ENCODE measurements at regions not wholly inside any gene's neighbourhood (a gene's known extent, or its start where the extent isn't known, plus 50 kb on each side); places are given as distances from the start of the nearest gene placed in this dataset.

DNA sequence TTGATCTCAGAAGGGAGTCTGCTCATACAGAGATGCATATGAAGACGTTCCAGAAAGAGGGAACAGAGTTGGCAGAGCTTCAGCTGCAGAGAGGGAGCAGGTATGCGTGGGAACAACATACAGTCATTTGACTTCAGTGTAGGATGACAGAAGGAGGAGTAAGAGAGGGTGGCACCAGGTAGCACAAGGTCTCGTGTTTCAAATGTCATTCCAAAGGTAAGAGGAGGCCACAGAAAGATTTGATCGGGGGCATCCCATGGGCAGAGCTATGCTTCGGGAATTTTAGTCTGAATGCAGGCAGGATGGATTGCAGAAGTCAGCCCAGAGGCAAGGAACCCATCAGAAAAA is 367.1 kb downstream of the CDK5RAP2 start:
- no peak for DNase-seq (ENCODE audit: low read depth, low spot score)

DNA sequence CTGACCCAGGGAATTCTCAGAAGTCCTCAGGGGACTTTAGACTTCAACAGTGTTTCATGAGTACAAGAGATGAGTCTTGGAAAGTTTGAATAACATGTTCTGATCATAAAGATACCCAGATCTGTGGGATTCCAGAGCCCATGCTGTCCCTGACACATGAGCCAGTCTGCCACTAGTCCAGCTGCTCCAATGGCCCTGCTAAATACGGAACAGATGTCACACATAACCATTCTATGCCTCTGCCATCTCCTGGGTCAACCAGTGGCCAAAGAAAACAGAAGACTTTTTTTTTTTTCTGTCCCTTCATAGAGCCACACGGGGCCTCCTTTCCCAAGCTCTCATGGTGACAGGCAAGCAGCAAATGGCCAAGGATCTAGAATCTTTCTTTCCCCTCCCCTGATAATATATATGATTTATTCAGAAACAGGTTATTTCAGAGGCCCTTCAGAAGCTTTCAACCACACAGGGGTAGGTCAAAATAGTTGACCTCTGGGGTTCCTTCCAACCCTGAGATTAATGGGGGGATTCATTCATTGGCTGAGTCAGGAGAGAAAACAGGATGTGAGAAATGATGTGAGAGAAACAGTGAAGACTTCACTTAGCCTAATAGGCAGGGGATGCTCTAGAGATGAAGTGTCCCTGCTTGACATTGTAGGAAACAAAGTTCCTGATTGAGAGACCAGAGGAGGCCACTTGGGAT is 367.7 kb downstream of the CDK5RAP2 start:
- no peak for DNase-seq (ENCODE audit: low read depth, low spot score)

GRCh38 chr9:120210274-120210673 is 369.7 kb downstream of the CDK5RAP2 start:
- no peak for DNase-seq (ENCODE audit: low read depth, low spot score)

- DNase-seq (ENCODE audit: low read depth, low spot score), result no peak
Observed at GRCh38 chr9:120202856-120203654, 376.9 kb downstream of the CDK5RAP2 start.

- no peak for DNase-seq (ENCODE audit: low read depth, low spot score)
Observed at GRCh38 chr9:120198027-120198426, 381.9 kb downstream of the CDK5RAP2 start.

DNA sequence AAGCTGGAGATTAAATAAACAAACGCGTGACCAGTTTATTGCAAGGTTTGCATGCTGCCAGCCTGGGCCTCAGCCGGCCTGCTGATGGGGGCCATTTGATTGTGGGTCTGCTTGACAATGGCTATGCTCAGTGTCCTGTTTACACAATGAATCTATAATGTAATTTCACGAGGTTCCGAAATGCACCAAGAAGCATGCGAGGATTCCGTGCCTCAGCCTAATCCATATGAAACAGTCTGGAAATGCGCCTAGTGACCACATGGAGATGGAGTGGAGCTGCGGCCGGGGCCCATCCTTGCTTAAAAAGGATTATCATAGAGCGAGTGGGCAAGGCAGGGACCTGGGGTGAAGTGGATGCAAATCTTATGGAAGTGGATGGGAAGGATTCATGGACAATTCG is 382.4 kb downstream of the CDK5RAP2 start:
- no peak for DNase-seq (ENCODE audit: low read depth, low spot score)

- DNase-seq (ENCODE audit: low read depth, low spot score), result no peak
Observed at GRCh38 chr9:120191141-120191540, 388.8 kb downstream of the CDK5RAP2 start.

DNA sequence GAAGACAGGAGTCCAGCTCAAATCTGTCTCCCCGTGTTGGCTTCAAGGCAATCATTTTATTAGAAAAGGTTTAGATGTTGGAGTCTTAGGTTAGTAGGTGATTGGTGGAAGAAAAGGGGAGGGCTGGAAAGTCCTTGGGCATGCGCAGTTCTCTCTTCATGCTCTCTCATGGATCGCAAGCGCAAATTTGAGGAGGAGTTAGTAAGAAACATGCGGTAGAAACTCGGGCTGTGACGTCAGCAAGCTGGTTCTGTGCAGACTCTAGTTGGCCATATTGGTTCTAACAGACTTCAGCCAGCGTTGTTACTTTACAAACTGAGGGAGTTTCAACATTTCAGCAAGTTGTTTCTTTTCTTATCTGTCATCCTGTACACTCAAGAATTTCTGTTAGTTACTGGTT is 392.2 kb downstream of the CDK5RAP2 start:
- no peak for DNase-seq (ENCODE audit: low read depth, low spot score)

- DNase-seq (ENCODE audit: low read depth, low spot score), result peak; percentile 10
Observed at GRCh38 chr9:120186276-120186675, 393.7 kb downstream of the CDK5RAP2 start.

GRCh38 chr9:120184266-120184665 is 395.7 kb downstream of the CDK5RAP2 start:
- DNase-seq (ENCODE audit: low read depth, low spot score), result no peak

DNA sequence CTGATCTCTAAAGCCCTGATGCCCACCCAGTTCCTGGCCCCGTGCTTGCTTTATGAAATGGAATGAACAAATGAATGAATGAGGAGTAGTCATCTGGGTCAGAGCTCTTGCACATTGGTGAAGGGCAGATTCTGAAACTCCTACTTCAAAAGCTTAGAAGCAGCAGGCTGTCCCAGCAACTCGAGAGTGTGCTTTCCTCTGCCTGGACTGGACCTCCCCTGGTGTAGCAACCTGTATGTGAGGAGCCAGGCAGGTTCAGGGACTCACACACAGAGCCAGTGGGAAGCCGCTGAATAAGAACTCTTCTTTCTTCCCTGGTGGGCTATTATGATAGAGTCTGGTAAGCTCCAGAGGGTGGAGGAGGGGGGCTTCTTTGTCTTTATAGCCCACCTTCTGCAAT is 396.4 kb downstream of the CDK5RAP2 start:
- no peak for DNase-seq (ENCODE audit: low read depth, low spot score)

GRCh38 chr9:120182011-120182410 is 398.0 kb downstream of the CDK5RAP2 start:
- no peak for DNase-seq (ENCODE audit: low read depth, low spot score)

GRCh38 chr9:120177121-120177520 is 402.8 kb downstream of the CDK5RAP2 start:
- DNase-seq (ENCODE audit: low read depth, low spot score), result no peak

- DNase-seq (ENCODE audit: low read depth, low spot score), result no peak
Observed at GRCh38 chr9:120175031-120175430, 404.9 kb downstream of the CDK5RAP2 start.

GRCh38 chr9:120161776-120162175 is 418.2 kb downstream of the CDK5RAP2 start:
- DNase-seq (ENCODE audit: low read depth, low spot score), result peak; percentile 6

DNA sequence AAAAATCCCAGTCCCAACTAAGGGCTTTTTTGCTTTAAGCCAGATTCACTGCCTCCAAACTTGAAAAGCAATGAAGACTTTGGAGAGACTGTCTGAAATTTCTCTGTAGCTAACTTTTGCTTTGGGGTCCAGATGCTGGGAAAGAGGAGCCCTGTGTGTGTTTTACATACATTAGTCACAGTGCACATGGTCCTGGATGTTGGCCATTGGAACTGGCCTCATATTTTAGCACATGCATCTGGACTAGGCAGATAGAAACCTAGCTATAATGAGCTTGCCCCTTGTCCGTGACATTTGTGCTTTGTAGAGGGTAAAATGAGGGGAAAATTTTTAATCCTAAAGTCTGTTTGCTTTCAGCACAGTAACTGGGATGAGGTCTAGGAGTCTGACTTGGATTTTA is 421.7 kb downstream of the CDK5RAP2 start:
- DNase-seq (ENCODE audit: low read depth, low spot score), result no peak

DNA sequence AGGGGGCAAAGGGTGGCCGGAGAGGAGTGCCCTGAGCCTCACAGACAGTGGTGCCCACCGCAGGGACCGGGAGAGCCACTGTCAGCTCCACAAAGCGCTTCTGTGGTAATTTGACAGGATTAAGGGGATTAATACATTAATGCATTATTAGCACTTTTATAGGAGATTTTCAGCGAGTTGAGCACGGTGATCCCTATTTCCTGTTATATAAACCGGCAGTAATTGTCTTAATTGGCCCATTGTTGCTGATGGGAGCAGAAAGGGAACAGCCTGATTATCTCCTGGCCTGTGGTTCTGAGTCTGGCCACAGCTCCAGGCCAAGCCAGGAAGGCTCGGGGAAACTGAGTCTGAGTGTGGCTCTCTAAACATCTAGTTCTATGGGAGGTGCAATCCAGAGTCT is 423.6 kb downstream of the CDK5RAP2 start:
- no peak for DNase-seq (ENCODE audit: low read depth, low spot score)

DNA sequence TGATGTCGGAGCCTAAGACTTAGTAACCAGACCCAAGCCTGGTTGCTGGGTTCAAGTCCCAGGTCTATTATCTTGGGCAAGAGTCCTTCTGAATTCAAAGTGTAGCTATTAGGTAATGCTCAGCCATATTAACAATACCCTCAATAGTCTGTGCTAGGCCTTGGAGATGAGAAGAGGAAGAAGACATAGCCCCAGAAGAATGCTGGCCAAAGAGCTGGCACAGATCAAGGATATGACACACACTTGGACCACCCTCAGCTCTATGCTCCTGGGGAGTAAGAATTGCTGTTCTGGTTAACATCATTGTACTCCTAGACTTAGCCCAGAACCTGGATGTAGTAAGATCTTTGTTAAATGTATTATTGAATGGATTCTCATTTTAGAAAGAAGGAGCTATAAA is 426.7 kb downstream of the CDK5RAP2 start:
- no peak for DNase-seq (ENCODE audit: low read depth, low spot score)

DNA sequence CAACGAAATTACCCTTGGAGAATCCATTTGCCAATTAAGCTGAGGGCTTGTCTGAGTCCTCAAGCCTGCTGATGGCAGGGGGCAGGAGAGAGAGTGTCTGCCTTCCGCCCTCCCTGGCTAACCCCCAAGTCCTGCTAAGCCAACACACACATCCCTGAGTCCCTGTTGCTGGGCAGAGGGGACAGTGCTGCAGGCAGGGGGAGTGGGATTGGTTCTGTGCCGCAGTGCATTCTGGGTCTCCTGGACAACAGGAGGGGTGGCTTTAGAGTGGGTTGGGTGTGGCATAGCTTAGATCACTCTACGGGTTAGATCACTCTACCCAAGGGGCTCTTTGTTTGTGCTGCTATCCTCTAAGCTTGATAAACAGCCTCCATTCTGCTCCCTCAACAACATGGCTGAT is 427.7 kb downstream of the CDK5RAP2 start:
- DNase-seq (ENCODE audit: low read depth, low spot score), result peak; percentile 51

- DNase-seq (ENCODE audit: low read depth, low spot score), result no peak
Observed at GRCh38 chr9:120151806-120152205, 428.2 kb downstream of the CDK5RAP2 start.

DNA sequence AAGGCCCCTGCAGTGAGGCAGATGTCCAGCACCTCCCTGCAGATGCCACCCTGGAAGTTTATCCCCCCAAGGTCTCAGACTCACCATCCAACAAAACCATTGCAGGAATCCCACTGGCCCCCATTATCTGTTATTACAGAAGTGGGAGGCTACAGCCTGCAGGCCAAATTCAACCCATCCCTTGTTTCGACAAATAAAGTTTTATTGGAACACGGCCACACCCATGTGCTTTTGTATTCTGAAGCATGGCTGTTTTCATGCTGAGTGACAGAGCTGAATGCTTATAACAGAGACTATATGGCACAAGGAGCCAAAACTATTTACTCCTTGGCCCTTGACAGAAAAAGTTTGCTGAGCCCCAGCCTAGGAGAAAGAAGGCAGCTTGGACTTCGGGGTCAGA is 428.8 kb downstream of the CDK5RAP2 start:
- DNase-seq (ENCODE audit: low read depth, low spot score), result no peak

GRCh38 chr9:120138955-120139354 is 441.0 kb downstream of the CDK5RAP2 start:
- DNase-seq (ENCODE audit: low read depth, low spot score), result no peak

- no peak for DNase-seq (ENCODE audit: low read depth, low spot score)
Observed at GRCh38 chr9:120137186-120137840, 442.7 kb downstream of the CDK5RAP2 start.
